DMS53 treated with DMSO at 0.1 percent for 48 hours (cell line): ENCODE measurements at regions not wholly inside any gene's neighbourhood (a gene's known extent, or its start where the extent isn't known, plus 50 kb on each side); places are given as distances from the start of the nearest gene placed in this dataset.
"Not testable (repeated sequence)": the region's sequence is repeated elsewhere in the genome, so short reads cannot be mapped to it uniquely, and the experiment has no call there.

Experiments used
- DNase-seq: peaks from one replicate; lab custom pipeline; 2025; ENCODE audit not compliant: unreplicated experiment; lab: John Stamatoyannopoulos, UW

DNA sequence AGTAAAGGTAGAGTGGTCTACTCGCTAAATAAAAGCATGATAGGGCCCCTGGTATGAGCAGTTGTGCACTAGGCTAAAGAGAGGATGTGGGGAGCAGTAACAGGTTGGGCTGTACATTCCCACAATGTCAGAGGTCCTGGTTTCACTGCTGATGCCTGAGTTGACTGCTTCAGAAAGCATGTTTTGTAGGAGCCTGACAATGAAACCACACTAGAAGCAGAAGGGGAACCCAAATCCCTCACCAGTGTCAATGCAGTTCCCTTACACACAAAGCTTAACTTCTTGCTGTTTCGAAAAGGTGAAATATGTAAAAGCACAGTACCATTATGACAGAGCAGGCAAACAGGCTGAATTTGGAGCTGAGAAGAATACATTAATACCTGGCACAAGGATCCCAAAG, 291.7 kb upstream of the KYNU start:
- no peak for DNase-seq

DNA sequence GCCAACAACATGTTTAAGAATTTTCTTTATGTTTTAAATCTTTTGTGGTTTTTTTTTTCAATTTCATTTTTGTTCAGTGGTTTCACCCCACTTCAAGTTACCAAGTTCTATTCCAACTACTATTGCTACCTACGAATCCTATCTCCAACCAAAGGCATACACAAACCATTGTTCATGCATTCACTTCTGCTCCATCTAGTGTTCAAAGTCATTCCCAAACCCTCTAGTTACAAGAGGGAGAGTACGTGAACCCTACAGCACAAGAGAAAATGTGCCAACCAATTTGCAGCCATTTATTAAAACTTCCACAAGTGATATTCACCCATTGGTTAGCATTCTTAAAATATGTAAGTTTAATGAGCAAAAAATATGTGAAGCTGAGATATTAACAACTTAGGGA, 295.1 kb upstream of the KYNU start:
- DNase-seq = no peak

DNA sequence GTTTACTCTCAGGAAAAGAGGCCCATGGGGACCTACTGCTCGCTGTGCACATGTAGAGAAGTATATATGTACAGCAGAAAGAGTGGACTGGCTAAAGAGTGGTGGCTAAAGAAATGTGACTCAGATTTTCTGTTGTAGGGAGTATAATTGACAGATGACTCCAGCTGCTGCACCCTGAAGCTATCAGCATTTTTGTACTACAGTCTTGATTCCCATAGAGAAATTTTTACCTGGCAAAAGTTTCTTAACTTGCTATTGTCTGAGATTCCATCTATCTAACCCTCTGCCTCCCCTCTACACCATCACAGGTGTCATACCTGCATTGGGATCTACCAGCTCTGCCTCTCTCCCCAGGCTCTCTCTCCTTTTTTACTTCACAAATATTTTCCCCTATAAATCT, 296.0 kb upstream of the KYNU start:
- DNase-seq = no peak

DNA sequence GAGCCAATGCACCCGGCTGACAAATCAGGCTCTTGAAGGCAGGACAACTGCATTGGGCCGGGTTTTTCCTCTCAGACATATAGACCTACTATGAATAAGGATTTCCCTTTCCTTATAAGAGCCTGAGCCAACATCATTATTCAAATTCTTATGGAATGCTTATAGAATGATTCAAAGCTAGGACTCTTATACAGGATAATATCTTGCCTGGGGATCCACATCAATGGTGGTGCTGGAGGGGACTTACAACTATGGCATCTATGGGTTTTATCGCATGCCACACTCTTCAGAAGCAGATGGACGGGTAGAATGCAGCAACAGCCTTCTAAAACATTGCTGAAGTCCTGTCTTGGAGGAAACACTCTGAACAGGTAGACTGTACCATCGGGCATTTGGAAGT, 296.8 kb upstream of the KYNU start:
- DNase-seq = no peak

DNA sequence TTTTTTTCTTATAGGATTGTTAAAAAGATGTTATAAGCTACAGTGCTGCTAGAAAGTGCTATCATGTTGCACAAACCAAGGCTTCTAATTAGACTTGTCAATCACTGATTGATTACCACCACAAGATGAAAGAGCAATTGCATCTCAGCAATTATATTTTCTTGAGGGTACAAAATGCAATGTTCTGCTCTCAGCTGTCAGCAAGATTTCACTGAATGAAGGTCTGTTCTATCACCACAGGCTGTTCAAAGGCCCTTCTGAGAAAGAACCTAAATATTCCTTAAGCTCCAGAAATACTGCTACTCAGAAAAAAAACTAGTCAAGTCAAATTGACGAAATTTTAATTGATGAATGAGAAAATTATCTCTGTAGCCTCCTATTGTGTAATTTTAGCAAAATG, 301.9 kb upstream of the KYNU start:
- DNase-seq = no peak

DNA sequence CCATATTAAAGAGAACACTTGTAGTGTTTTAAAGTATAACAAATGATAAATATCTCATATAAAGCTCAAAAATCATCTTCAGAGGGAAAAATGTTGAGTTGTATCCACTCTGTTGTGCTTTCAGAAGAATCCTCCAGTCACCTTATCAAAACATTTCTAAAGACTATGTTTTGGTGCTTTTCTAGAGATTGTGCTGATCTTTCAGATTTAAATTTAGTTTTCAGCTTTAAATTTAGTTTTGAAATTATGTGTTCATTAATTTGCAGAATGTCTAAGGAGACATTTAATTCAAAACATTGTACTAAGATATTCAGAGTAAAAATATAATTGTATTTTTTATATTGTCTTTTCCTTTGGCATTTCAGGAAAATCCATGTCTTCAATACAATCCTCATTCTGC, 303.1 kb upstream of the KYNU start:
- DNase-seq = no peak

DNA sequence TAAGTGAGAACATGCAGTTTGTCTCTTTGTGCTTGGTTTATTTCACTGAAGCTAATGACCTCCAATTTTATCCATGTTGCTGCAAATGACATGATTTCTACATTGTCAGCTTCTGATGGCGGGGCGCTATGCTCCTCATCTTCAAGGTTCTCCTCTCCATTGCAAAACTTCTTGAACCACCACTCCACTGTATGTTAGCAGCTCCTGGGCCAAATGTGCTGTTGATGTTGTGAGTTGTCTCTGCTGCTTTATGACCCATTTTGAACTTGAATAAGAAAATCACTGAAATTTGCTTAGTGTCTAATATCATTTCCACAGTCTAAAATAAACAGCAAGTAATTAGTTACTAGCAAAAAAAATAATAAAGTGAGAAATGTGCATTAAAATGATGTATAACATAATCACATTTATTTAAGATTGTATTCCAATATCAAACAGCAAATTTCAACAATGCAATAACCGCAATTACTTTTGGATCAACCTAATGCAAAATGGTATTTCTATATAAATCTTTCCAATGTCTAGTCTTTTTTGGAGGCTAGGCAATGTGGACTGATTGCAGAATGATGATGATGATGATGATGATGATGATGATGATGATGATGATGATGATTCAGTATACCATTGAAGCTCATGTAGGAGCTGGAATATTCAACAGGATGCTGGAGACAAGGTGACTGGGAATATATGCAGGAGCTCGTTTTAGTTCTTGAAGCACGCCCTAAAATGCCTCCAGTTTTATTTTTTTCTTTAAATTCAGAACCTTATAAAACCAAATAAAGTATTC, 304.9 kb upstream of the KYNU start:
- no peak for DNase-seq

DNA sequence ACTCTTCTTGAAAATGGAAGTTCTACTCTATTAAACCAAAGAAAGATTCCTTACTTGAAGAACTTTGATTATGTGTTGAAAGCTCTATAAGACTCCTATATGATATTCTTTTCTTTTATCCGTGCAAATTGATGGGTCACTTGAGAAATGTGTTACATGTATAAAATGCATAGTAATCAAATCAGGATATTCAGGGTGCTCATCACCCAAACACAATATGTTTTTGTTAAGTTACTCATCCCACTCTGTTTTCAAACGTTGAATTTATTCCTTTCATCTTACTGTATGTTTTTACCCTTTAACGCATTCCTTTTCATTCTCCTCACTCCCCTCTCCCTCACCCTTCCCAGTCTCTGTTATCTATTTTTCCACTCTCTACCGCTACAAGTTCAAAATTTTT, 305.5 kb upstream of the KYNU start:
- DNase-seq = no peak

DNA sequence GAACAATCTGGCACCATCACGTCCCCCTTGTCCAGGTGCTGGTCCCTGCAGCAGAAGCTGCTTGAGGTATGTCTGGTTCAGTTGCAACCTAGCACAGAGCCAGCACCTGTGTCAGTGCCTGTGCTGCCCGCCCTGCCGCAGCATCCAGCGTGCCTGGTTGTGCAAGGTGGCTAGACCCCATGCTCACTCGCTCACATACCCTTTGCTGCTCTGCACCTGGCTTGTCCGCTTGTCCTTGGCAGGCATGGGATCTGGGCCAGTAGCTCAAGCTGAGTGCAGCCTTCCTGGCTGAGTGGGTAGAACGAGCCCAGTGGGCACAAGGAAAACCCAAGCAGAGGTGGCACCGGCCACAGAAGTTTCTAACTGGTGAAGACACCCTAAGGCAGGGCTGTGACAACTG, 314.6 kb upstream of the KYNU start:
- no peak for DNase-seq

DNA sequence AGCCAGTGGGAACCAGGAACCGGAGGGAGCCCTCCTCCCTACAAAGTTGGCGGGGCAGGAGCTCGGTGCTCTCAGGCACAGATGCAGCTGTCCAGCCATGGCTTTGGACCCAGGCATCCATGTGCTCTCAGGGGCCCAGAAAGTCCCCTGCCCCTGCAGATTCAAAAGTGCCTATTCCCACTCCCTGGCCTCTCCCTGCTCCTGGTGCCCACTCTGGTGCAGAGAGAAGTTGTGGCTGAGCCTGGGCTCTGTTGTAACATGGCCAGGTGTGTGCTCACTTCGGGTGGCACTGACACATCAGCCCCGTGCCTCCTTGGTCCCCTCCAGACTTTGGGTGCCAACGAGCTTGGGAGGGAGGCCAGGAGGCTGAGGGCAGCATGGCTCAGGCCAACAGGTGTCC, 315.8 kb upstream of the KYNU start:
- DNase-seq = no peak

DNA sequence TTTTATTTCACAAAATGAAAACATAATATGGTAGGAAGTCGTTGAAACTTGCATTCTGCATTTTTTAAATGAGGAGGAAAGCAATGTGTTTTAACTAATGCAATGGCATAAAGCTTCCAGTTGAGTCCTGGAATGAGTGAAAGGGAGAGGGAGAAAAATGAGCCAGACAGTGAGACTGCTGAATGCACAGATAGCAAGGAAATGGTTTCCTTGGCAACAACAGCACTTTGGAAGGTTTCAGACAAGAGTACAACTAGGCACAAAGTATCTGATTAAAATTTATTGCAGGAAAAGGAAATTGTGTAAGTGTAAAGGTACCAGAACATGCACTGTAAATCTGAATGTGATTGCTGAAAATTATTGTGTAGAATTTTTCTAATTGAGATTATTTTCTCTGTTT, 320.1 kb upstream of the KYNU start:
- no peak for DNase-seq

DNA sequence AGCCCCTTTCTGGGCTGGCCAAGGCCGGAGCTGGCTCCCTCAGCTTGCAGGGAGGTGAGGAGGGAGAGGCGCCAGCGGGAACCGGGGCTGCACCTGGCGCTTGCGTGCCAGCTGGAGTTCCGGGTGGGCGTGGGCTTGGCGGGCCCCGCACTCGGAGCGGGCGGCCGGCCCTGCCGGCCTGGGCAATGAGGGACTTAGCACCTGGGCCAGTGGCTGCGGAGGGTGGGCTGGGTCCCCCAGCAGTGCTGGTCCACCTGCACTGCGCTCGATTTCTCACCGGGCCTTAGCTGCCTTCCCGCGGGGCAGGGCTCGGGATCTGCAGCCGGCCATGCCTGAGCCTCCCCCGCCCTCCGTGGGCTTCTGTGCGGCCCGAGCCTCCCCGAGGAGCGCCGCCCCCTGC, 331.5 kb upstream of the KYNU start:
- not testable (repeated sequence) for DNase-seq

DNA sequence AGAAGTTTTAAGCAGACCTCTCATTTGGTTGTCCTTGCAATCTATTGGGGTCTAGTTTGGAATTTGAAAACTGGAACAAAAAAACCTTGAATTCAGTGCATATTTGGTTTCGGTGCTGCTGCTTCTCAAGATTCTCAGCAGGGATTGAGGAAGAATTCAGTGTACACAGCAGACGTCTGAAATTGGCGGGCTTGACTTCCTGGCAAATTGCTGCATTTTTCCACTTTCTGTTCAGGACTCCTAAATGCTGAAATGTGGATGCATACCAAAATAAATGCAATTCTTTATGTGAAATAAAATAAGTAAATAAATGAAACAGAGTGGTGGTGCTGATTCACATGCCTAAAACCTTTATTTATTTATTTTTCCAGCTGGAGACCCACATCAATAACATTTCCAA, 332.4 kb upstream of the KYNU start:
- no peak for DNase-seq

DNA sequence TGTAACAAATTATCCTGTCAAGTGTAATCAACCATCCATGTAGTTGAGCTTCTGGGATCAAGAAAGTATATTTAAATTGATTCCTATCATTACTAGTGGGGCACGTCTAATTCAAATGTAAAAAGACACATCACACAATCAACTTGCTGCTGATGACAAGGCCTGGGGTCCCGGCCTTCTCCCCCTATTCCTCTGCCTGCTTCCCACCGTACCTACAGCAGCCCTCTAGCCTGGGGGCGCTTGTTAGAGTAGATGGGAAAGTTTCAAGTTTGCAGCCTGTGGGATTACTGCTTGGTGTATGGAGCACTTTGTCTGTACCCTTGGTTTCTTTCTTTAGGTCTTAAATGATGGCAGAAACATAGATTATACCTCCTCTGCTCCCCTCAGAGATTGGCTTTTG, 333.3 kb upstream of the KYNU start:
- no peak for DNase-seq

DNA sequence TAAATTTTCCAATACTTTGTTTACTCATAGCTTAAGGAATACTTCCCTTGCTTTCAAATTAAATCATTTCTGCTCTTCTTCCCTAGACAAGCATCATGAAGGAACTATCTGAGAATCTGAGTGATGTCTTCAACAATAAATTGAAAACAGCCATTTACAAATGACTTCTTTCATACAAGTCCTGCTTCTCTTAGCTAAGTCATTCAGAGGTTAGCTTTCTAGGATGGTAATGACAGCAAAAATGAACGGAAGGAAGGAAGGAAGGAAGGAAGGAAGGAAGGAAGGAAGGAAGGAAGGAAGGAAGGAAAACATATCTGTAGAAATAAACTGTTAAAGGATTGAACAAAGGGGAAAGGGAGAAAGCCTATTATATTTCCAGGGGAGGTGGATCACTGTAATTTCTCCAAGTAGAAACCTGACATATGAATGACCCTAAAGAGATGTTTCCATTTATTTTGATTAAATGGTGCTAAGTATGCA, 335.0 kb upstream of the KYNU start:
- DNase-seq = no peak

DNA sequence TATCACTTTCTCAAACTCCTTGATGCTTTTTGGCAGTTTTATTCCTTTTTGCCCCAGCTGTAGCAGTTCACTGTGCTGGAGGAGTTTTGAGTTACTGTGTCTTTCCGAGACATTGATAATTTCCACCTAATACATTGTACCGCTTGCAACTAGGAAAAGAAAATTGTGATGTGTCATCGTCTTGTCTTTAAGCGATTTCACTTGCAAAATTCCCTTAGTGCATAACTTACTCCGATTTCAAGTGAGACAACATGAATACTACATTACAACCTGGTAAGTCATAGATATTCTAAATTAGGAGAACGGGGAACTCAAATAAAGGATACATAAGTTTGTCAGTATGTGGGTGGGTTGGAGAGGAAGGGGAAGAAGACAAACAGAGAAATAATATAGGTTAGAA, 340.5 kb upstream of the KYNU start:
- DNase-seq = no peak

DNA sequence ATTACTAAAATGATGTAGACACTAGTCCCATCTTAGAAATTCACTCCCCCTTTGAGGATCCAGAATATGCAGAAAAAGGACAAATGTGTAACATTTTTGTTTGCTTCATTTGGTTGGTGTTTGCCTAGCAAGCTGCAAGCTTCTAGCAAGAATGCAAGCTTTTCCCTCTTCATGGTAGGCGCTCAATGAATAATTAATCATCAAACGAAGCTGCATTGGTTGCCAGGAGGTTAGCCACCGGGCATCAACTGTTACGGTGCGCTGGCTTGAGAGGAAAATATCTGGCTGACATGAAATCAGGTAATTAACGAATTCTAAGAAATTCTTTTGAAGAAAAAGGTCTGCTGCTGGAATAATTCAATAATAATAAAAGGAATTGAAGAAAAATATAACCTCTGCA, 341.0 kb upstream of the KYNU start:
- no peak for DNase-seq

DNA sequence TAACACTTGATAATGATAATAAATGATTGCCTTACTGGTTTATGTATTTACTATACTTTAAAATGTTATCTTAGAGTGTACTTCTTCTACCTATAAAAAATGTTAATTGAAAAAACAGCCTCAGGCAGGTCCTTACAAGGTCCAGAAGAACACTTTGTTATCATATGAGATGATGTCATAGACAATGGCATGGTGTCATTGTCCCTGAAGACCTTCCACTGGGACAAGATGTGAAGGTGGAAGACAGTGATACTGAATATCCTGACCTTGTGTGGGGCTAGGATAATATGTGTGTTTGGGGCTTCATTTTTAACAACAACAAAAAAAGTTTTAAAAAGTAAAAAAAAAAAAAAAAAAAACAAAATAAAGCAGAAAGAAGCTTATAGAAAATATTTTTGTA, 342.2 kb upstream of the KYNU start:
- DNase-seq = no peak

DNA sequence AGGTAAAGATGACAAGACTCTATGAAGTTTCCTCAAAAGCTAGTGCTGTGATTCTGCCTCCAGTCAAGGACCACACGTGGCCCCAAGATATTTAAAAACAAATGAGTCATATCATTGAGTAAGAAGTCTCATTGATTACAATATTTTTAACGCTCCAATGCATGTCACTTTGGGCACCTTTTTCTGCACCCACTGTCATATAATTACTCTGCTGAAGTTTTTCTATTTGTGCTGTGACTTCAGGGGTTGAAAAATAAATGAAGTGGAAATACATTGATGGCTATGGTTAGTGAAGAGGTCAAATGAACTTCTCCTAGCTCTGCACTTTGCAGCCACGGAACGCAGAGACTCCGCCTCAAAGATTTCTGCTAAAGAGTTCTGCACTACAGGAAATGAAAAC, 344.3 kb upstream of the KYNU start:
- DNase-seq = no peak

DNA sequence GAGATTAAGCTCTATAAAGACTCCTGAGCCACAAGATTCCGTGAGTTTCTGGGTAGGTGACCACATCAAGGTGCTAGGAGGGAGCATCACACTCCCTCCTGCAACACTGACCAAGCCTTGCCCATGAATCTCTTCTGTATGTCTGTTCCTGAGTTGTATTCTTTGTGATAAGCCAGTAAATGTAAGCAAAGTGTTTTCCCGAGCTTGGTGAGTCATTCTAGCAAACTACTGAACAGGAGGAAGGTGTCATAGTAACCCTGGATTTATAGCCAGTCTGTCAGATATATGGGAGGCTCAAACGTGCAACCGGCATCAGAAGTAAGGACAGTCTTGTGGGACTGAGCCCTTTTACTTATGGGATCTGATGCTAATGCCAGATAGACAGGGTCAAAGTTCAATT, 346.1 kb upstream of the KYNU start:
- DNase-seq = peak; percentile 8

DNA sequence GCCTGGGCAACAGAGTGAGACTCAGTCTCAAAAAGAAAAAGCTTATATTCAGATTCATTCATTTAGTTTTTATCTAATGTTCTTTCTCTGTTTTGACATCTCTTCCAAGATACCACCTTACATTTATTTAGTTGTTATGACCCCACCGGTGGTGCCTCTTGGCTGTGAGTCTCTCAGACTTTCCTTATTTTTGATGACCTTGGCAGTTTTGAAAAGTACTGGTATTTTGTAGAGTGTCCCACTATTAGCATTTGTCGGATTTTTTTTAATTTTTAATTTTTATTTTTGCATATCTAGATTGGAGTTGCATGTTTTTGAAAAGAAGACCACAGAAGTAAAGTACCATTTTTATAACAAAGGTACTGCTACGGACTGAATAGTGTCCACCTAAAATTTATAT, 351.7 kb upstream of the KYNU start:
- no peak for DNase-seq

DNA sequence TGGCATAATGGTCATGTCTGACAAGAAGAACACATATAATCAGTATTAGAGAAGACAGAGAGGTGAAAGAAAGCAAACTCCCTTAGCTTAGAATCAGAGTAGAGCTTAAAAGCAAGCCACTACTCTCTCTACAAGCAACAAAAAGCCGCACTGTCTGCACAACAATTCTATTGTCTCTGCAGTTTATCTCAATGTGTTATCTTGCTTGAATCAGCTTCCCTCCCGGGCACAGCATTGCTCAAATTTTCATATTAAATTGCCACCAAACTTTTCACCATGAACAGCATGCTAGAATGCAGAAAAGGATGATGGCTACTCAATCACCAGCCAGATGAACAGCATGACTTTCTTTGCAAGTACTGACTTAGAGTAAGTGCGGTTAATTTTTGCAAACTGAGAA, 356.0 kb upstream of the KYNU start:
- DNase-seq = no peak

DNA sequence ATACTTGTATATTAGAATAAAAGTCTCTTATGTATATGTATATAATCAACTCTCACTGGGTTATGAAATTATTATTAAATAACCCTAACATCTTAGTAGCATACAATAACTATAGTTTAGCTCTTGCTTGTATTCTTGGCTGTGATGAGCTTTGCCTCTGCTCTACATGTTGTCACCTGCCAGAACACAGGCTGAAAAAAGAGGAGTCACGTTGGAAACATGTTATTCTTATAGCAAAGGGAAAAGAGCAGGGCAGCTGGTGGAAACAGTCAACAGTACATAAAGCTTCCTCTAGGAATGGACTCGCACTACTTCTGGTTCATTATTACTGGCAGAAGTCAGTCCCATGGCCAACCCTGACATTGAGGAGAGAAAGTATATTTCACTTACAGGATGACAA, 362.0 kb upstream of the KYNU start:
- no peak for DNase-seq
